ENCODE measurements at regions not wholly inside any gene's neighbourhood (a gene's known extent, or its start where the extent isn't known, plus 50 kb on each side); places are given as distances from the start of the nearest gene placed in this dataset.

- TF ChIP-seq MAX (IDR thresholded peaks at IDR 0.05) (no peak), TCF12 (IDR thresholded peaks at IDR 0.05; ENCODE audit: low read depth) (no peak), NFIC (IDR thresholded peaks at IDR 0.05) (no peak), CREB1 (IDR thresholded peaks at IDR 0.05; ENCODE audit: low read depth) (no peak)
Measured at GRCh38 chr4:31918891-31919290, 1198.7 kb downstream of the PCDH7 start.
